ENCODE measurements at regions not wholly inside any gene's neighbourhood (a gene's known extent, or its start where the extent isn't known, plus 50 kb on each side); places are given as distances from the start of the nearest gene placed in this dataset.
"Not testable (repeated sequence)": the region's sequence is repeated elsewhere in the genome, so short reads cannot be mapped to it uniquely, and the experiment has no call there.

DNA sequence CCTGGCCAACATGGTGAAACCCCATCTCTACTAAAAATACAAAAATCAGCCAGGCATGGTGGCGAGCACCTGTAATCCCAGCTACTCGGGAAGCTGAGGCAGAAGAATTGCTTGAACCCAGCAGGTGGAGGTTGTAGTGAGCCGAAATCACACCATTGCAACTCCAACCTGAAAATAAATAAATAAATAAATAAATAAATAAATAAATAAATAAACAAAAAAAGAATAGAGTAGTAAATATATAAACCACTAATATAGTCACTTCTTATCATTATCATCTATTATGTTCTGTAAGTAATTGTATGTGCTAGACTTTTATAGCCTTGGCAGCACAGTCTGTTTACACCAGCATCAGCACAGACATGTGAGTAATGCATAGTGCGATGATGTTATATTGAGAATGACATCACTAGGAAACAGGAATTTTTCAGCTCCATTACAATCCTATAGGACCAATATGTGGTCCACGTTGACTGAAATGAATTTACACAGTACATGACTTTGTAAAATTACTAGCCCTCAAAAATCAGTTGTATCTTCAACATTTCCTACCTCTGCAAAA, 385.4 kb upstream of the ANKRD30A start:
- H3K27ac ChIP-seq (ENCODE audit: insufficient read depth, low read length), result no peak overlapping the region
- no peaks in the 10 kb centered on the region for H3K79me2 ChIP-seq (ENCODE audit: control insufficient read depth, insufficient read depth, low read length)
- no peaks in the 10 kb centered on the region for H3K9me3 ChIP-seq (ENCODE audit: control insufficient read depth, insufficient read depth, low read depth, low read length)
- DNase-seq (ENCODE audit: low read depth in 2 of 2), result no peak
- H2AFZ ChIP-seq (ENCODE audit: low read length), result no peak overlapping the region
- H3K4me1 ChIP-seq (ENCODE audit: control insufficient read depth, extremely low read depth, insufficient read depth, low read length), result no peaks in the 10 kb centered on the region
- H4K20me1 ChIP-seq (ENCODE audit: control insufficient read depth, extremely low read depth, insufficient read depth, low read length), result no peaks in the 10 kb centered on the region
- H3K4me2 ChIP-seq (ENCODE audit: extremely low read depth, insufficient read depth, low read length), result no peak overlapping the region
- no peaks in the 10 kb centered on the region for H3K36me3 ChIP-seq (ENCODE audit: control insufficient read depth, insufficient read depth, low read length)
- no peak for TF ChIP-seq EZH2 (IDR thresholded peaks at IDR 0.05; ENCODE audit: low read length, missing control alignments)
- TF ChIP-seq, protein P1, sequence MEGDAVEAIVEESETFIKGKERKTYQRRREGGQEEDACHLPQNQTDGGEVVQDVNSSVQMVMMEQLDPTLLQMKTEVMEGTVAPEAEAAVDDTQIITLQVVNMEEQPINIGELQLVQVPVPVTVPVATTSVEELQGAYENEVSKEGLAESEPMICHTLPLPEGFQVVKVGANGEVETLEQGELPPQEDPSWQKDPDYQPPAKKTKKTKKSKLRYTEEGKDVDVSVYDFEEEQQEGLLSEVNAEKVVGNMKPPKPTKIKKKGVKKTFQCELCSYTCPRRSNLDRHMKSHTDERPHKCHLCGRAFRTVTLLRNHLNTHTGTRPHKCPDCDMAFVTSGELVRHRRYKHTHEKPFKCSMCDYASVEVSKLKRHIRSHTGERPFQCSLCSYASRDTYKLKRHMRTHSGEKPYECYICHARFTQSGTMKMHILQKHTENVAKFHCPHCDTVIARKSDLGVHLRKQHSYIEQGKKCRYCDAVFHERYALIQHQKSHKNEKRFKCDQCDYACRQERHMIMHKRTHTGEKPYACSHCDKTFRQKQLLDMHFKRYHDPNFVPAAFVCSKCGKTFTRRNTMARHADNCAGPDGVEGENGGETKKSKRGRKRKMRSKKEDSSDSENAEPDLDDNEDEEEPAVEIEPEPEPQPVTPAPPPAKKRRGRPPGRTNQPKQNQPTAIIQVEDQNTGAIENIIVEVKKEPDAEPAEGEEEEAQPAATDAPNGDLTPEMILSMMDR (conservative IDR thresholded peaks at IDR 0.05 in 1 of 2, IDR thresholded peaks at IDR 0.05 in 1 of 2; ENCODE audit: low read depth in 1 of 2, low read length in 2 of 2), result no peak
- H3K9ac ChIP-seq (ENCODE audit: insufficient read depth, low read length), result no peak overlapping the region
- H3K27me3 ChIP-seq (ENCODE audit: control insufficient read depth, insufficient read depth, low read length), result no peaks in the 10 kb centered on the region
- H3K4me3 ChIP-seq (replicated peaks in 1 of 4; ENCODE audit: control extremely low read depth in 1 of 4, insufficient read depth in 1 of 4, low read depth in 3 of 4, low read length in 4 of 4), result no peak overlapping the region

DNA sequence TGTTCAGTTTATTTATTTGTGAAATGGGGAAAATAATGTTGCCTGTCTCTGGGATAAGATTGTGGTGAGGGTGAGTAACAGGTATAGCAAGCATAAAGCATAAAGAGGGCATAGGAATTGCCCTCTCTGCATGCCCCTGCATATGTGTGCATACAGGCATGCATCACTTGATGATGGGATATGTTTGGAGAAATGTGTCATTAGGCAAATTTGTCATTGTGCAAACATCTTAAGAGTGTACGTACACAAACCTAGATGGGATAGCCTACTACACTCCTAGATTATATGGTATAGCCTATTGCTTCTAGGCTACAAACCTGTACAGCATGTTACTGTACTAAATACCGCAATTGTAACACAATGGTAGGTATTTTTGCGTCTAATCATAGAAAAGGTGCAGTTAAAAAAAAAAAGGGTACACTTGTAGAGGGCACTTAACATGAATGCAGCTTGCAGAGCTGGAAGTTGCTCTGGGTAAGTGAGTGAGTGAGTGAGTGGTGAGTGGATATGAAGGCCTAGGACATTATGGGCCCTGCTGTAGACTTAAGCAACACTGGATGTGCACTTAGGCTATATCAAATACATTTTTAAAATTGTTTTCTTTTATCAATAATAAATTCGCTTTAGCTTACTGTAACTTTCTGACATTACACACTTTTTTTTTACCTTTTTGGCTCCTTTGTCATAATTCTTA, 386.5 kb upstream of the ANKRD30A start:
- Histone ChIP-seq H3K4me3 (replicated peaks in 1 of 4; ENCODE audit: control extremely low read depth in 1 of 4, insufficient read depth in 1 of 4, low read depth in 3 of 4, low read length in 4 of 4) (no peak overlapping the region), H3K4me1 (ENCODE audit: control insufficient read depth, extremely low read depth, insufficient read depth, low read length) (no peaks in the 10 kb centered on the region), H2AFZ (ENCODE audit: low read length) (no peak overlapping the region), H3K27me3 (ENCODE audit: control insufficient read depth, insufficient read depth, low read length) (no peaks in the 10 kb centered on the region), H3K36me3 (ENCODE audit: control insufficient read depth, insufficient read depth, low read length) (no peaks in the 10 kb centered on the region), H3K9ac (ENCODE audit: insufficient read depth, low read length) (no peak overlapping the region), H3K27ac (ENCODE audit: insufficient read depth, low read length) (no peak overlapping the region), H3K4me2 (ENCODE audit: extremely low read depth, insufficient read depth, low read length) (no peak overlapping the region), H4K20me1 (ENCODE audit: control insufficient read depth, extremely low read depth, insufficient read depth, low read length) (no peaks in the 10 kb centered on the region), H3K79me2 (ENCODE audit: control insufficient read depth, insufficient read depth, low read length) (no peaks in the 10 kb centered on the region), H3K9me3 (ENCODE audit: control insufficient read depth, insufficient read depth, low read depth, low read length) (no peaks in the 10 kb centered on the region)
- TF ChIP-seq EZH2 (IDR thresholded peaks at IDR 0.05; ENCODE audit: low read length, missing control alignments), result no peak
- TF ChIP-seq, protein P1 (conservative IDR thresholded peaks at IDR 0.05 in 1 of 2, IDR thresholded peaks at IDR 0.05 in 1 of 2; ENCODE audit: low read depth in 1 of 2, low read length in 2 of 2), result no peak
- no peak for DNase-seq (ENCODE audit: low read depth in 2 of 2)

DNA sequence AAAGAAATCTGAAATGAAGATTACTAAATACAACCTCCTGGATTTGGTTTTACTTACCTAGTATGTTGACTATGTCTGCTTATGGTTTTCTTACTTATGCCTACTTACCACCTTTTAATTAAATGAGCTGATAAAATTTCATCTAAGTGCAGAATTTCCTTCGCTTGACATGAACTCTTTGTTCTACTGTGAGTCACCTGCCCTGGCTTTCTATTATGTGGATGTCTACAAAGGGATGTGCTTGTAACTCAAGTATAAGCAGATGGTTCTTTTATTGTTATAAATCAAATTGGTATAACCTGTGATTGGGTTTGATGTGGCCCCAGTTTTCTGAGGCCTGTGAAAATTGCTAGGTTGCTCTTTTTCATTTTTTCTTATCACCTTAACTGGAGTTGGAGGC, 389.1 kb upstream of the ANKRD30A start:
- no peaks in the 10 kb centered on the region for H3K36me3 ChIP-seq (ENCODE audit: control insufficient read depth, insufficient read depth, low read length)
- no peaks in the 10 kb centered on the region for H3K9me3 ChIP-seq (ENCODE audit: control insufficient read depth, insufficient read depth, low read depth, low read length)
- no peak overlapping the region for H3K9ac ChIP-seq (ENCODE audit: insufficient read depth, low read length)
- TF ChIP-seq, protein P1 (conservative IDR thresholded peaks at IDR 0.05 in 1 of 2, IDR thresholded peaks at IDR 0.05 in 1 of 2; ENCODE audit: low read depth in 1 of 2, low read length in 2 of 2), result no peak
- no peak for TF ChIP-seq EZH2 (IDR thresholded peaks at IDR 0.05; ENCODE audit: low read length, missing control alignments)
- H3K4me3 ChIP-seq (replicated peaks in 1 of 4; ENCODE audit: control extremely low read depth in 1 of 4, insufficient read depth in 1 of 4, low read depth in 3 of 4, low read length in 4 of 4), result no peak overlapping the region
- no peaks in the 10 kb centered on the region for H3K79me2 ChIP-seq (ENCODE audit: control insufficient read depth, insufficient read depth, low read length)
- no peak overlapping the region for H2AFZ ChIP-seq (ENCODE audit: low read length)
- no peaks in the 10 kb centered on the region for H4K20me1 ChIP-seq (ENCODE audit: control insufficient read depth, extremely low read depth, insufficient read depth, low read length)
- no peak overlapping the region for H3K27ac ChIP-seq (ENCODE audit: insufficient read depth, low read length)
- H3K4me2 ChIP-seq (ENCODE audit: extremely low read depth, insufficient read depth, low read length), result no peak overlapping the region
- no peaks in the 10 kb centered on the region for H3K27me3 ChIP-seq (ENCODE audit: control insufficient read depth, insufficient read depth, low read length)
- no peak for DNase-seq (ENCODE audit: low read depth in 2 of 2)
- H3K4me1 ChIP-seq (ENCODE audit: control insufficient read depth, extremely low read depth, insufficient read depth, low read length), result no peaks in the 10 kb centered on the region

- not testable (repeated sequence) for H3K9ac ChIP-seq (ENCODE audit: insufficient read depth, low read length); H3K27me3 ChIP-seq (ENCODE audit: control insufficient read depth, insufficient read depth, low read length); H3K4me2 ChIP-seq (ENCODE audit: extremely low read depth, insufficient read depth, low read length); DNase-seq (ENCODE audit: low read depth in 2 of 2); H4K20me1 ChIP-seq (ENCODE audit: control insufficient read depth, extremely low read depth, insufficient read depth, low read length); H3K4me3 ChIP-seq (replicated peaks in 1 of 4; ENCODE audit: control extremely low read depth in 1 of 4, insufficient read depth in 1 of 4, low read depth in 3 of 4, low read length in 4 of 4); H3K9me3 ChIP-seq (ENCODE audit: control insufficient read depth, insufficient read depth, low read depth, low read length); H3K36me3 ChIP-seq (ENCODE audit: control insufficient read depth, insufficient read depth, low read length); H3K79me2 ChIP-seq (ENCODE audit: control insufficient read depth, insufficient read depth, low read length); H3K4me1 ChIP-seq (ENCODE audit: control insufficient read depth, extremely low read depth, insufficient read depth, low read length); H2AFZ ChIP-seq (ENCODE audit: low read length); H3K27ac ChIP-seq (ENCODE audit: insufficient read depth, low read length)
These were observed 390.8 kb upstream of the ANKRD30A start for GRCh38 chr10:36734590-36734989.

All from fibroblast of lung (primary cell).